ENCODE measurements at regions not wholly inside any gene's neighbourhood (a gene's known extent, or its start where the extent isn't known, plus 50 kb on each side); places are given as distances from the start of the nearest gene placed in this dataset.

- no peak overlapping the region for H3K27ac ChIP-seq
- no peaks in the 10 kb centered on the region for H3F3A ChIP-seq (ENCODE audit: low read depth)
- no peaks in the 10 kb centered on the region for H3K4me1 ChIP-seq
- H3K36me3 ChIP-seq = no peaks in the 10 kb centered on the region
- Mint-ChIP-seq H3K4me3 (no peak overlapping the region), H3K27me3 (ENCODE audit: insufficient read depth, low read depth) (no peaks in the 10 kb centered on the region), H3K27ac (no peak overlapping the region), H3K4me1 (no peaks in the 10 kb centered on the region), H3K36me3 (no peaks in the 10 kb centered on the region), H3K9me3 (peaks cover 2% of the 10 kb centered on the region)
- no peaks in the 10 kb centered on the region for H3K79me2 ChIP-seq (ENCODE audit: low read depth)
- TF ChIP-seq EZH2phosphoT487 (IDR thresholded peaks at IDR 0.05) (no peak), CTCF (IDR thresholded peaks at IDR 0.05) (no peak), EZH2 (IDR thresholded peaks at IDR 0.05) (no peak)
- no peak overlapping the region for H3K4me2 ChIP-seq
- no peaks in the 10 kb centered on the region for H3K9me3 ChIP-seq (ENCODE audit: low read depth)
- H2AFZ ChIP-seq (replicated peaks) = no peak overlapping the region
- no peak overlapping the region for H3K4me3 ChIP-seq
- no peak for DNase-seq (ENCODE audit: low spot score)
- no peaks in the 10 kb centered on the region for H3K27me3 ChIP-seq
- H4K20me1 ChIP-seq (ENCODE audit: low read depth) = no peaks in the 10 kb centered on the region
- H3K9ac ChIP-seq = no peak overlapping the region
Observed at GRCh38 chr9:78903581-78903980, 606.7 kb downstream of the PSAT1 start.

- Histone ChIP-seq H3K4me2 (no peak overlapping the region), H3K79me2 (ENCODE audit: low read depth) (no peaks in the 10 kb centered on the region), H3K9me3 (ENCODE audit: low read depth) (no peaks in the 10 kb centered on the region), H4K20me1 (ENCODE audit: low read depth) (no peaks in the 10 kb centered on the region), H3K4me1 (no peaks in the 10 kb centered on the region), H2AFZ (replicated peaks) (no peak overlapping the region), H3K27me3 (no peaks in the 10 kb centered on the region), H3K9ac (no peak overlapping the region), H3K27ac (no peak overlapping the region), H3K36me3 (no peaks in the 10 kb centered on the region), H3K4me3 (no peak overlapping the region), H3F3A (ENCODE audit: low read depth) (no peaks in the 10 kb centered on the region)
- DNase-seq (ENCODE audit: low spot score) = no peak
- H3K27ac Mint-ChIP-seq = no peak overlapping the region
- no peaks in the 10 kb centered on the region for H3K27me3 Mint-ChIP-seq (ENCODE audit: insufficient read depth, low read depth)
- peaks cover 4% of the 10 kb centered on the region for H3K9me3 Mint-ChIP-seq
- H3K4me1 Mint-ChIP-seq = peaks cover 2% of the 10 kb centered on the region
- H3K4me3 Mint-ChIP-seq = no peak overlapping the region
- H3K36me3 Mint-ChIP-seq = no peaks in the 10 kb centered on the region
- TF ChIP-seq EZH2 (IDR thresholded peaks at IDR 0.05) (no peak), EZH2phosphoT487 (IDR thresholded peaks at IDR 0.05) (no peak), CTCF (IDR thresholded peaks at IDR 0.05) (no peak)
Observed at GRCh38 chr9:78904686-78905085, 607.8 kb downstream of the PSAT1 start.

- peaks cover 4% of the 10 kb centered on the region for H3K9me3 Mint-ChIP-seq
- no peak for DNase-seq (ENCODE audit: low spot score)
- H3K4me2 ChIP-seq = no peak overlapping the region
- H3K4me1 Mint-ChIP-seq = peaks cover 7% of the 10 kb centered on the region
- H3K27me3 ChIP-seq = no peaks in the 10 kb centered on the region
- H3K4me3 ChIP-seq = no peak overlapping the region
- H3K27me3 Mint-ChIP-seq (ENCODE audit: insufficient read depth, low read depth) = no peaks in the 10 kb centered on the region
- no peaks in the 10 kb centered on the region for H3F3A ChIP-seq (ENCODE audit: low read depth)
- no peak overlapping the region for H3K27ac Mint-ChIP-seq
- no peak overlapping the region for H2AFZ ChIP-seq (replicated peaks)
- H3K79me2 ChIP-seq (ENCODE audit: low read depth) = no peaks in the 10 kb centered on the region
- TF ChIP-seq EZH2 (IDR thresholded peaks at IDR 0.05) (no peak), EZH2phosphoT487 (IDR thresholded peaks at IDR 0.05) (no peak), CTCF (IDR thresholded peaks at IDR 0.05) (no peak)
- no peak overlapping the region for H3K27ac ChIP-seq
- no peaks in the 10 kb centered on the region for H3K4me1 ChIP-seq
- H3K9me3 ChIP-seq (ENCODE audit: low read depth) = no peaks in the 10 kb centered on the region
- no peaks in the 10 kb centered on the region for H3K36me3 Mint-ChIP-seq
- no peaks in the 10 kb centered on the region for H3K36me3 ChIP-seq
- no peaks in the 10 kb centered on the region for H4K20me1 ChIP-seq (ENCODE audit: low read depth)
- H3K4me3 Mint-ChIP-seq = no peak overlapping the region
- H3K9ac ChIP-seq = no peak overlapping the region
Observed at GRCh38 chr9:78905387-78905786, 608.5 kb downstream of the PSAT1 start.
